Omental fat pad (tissue), 3 donors: ENCODE measurements at regions not wholly inside any gene's neighbourhood (a gene's known extent, or its start where the extent isn't known, plus 50 kb on each side); places are given as distances from the start of the nearest gene placed in this dataset.

Experiments
- ATAC-seq: fragments of 150-250 bp; one replicate; pipeline ENCODE4 v1.9.1; 2016; ENCODE audit warnings: mild to moderate bottlenecking, moderate library complexity; ENCODE audit not compliant: low FRiP score
- DNase-seq: peaks from one replicate; pipeline ENCODE4 v3.0.0-alpha.2; 2019; ENCODE audit warnings: low spot score
- TF ChIP-seq, protein P1 (sequence below), 3 donors: fragments of 450-650 bp; IDR thresholded peaks; one replicate each; pipeline ENCODE4 v1.5.1; 2016 to 2017; ENCODE audit warnings: antibody characterized with exemption in 3 of 3, mild to moderate bottlenecking in 3 of 3, moderate library complexity in 2 of 3

DNA sequence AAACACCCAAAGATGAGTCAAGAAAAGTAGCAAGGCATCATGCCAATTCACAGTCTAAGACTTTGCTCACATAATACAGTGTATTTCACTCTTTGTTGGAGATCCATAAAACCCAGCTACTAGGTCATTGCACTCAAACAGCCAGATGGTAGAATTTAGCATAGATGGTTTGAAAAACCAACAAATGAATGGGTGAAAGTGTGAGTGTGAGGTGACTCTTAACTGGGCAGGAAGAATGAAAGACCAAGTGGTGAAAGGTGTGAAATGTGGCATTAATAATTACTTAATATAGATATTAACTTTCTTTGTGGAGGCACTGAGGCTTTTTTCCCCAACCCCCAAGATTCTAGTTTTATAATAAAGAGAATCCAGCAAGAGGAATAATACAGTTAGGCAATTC is 159.5 kb downstream of the SQOR start:
- ATAC-seq (no peak), DNase-seq (no peak)
- TF ChIP-seq, protein P1, sequence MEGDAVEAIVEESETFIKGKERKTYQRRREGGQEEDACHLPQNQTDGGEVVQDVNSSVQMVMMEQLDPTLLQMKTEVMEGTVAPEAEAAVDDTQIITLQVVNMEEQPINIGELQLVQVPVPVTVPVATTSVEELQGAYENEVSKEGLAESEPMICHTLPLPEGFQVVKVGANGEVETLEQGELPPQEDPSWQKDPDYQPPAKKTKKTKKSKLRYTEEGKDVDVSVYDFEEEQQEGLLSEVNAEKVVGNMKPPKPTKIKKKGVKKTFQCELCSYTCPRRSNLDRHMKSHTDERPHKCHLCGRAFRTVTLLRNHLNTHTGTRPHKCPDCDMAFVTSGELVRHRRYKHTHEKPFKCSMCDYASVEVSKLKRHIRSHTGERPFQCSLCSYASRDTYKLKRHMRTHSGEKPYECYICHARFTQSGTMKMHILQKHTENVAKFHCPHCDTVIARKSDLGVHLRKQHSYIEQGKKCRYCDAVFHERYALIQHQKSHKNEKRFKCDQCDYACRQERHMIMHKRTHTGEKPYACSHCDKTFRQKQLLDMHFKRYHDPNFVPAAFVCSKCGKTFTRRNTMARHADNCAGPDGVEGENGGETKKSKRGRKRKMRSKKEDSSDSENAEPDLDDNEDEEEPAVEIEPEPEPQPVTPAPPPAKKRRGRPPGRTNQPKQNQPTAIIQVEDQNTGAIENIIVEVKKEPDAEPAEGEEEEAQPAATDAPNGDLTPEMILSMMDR (IDR thresholded peaks at IDR 0.05) = no peak

GRCh38 chr15:45794712-45795439 is 160.0 kb downstream of the SQOR start:
- ATAC-seq (no peak), DNase-seq (no peak)
- TF ChIP-seq, protein P1 (IDR thresholded peaks at IDR 0.05) = no peak

GRCh38 chr15:45795440-45796069 is 160.7 kb downstream of the SQOR start:
- no peak for ATAC-seq
- TF ChIP-seq, protein P1 (IDR thresholded peaks at IDR 0.05) = no peak

GRCh38 chr15:45796433-45796832 is 161.6 kb downstream of the SQOR start:
- DNase-seq = no peak
- ATAC-seq = no peak
- TF ChIP-seq, protein P1 (IDR thresholded peaks at IDR 0.05) = no peak

More at GRCh38 chr15:45795440-45796069, 160.7 kb downstream of the SQOR start:
- no peak for DNase-seq

- TF ChIP-seq, protein P1 (IDR thresholded peaks at IDR 0.05) = no peak
- no peak for ATAC-seq
- no peak for DNase-seq
These were observed 164.7 kb downstream of the SQOR start for GRCh38 chr15:45799508-45799907.

GRCh38 chr15:45801543-45801942 is 166.7 kb downstream of the SQOR start:
- ATAC-seq (no peak), DNase-seq (no peak)
- TF ChIP-seq, protein P1 (IDR thresholded peaks at IDR 0.05) = no peak

GRCh38 chr15:45802140-45802539 is 167.3 kb downstream of the SQOR start:
- no peak for DNase-seq
- TF ChIP-seq, protein P1 (IDR thresholded peaks at IDR 0.05) = no peak
- no peak for ATAC-seq
